CD4-positive, alpha-beta T cell (primary cell): ENCODE measurements at regions not wholly inside any gene's neighbourhood (a gene's known extent, or its start where the extent isn't known, plus 50 kb on each side); places are given as distances from the start of the nearest gene placed in this dataset.

Experiments
- ATAC-seq: fragments of 200-7000 bp; cut with Tn5 transposase; one replicate; pipeline ENCODE4 v1.10.0; 2022; ENCODE audit warnings: mild to moderate bottlenecking; ENCODE audit not compliant: poor library complexity
- CTCF ChIA-PET: fragments of 350-600 bp; sonication (Branson Sonifier 250); formaldehyde crosslinking; loops from one replicate; lab custom pipeline; 2021; ENCODE audit warnings: antibody characterized with exemption, inconsistent platforms; lab: Charles Lee
- POLR2A ChIA-PET: fragments of 350-600 bp; sonication (Branson Sonifier 250); formaldehyde crosslinking; loops from one replicate; lab custom pipeline; 2021; ENCODE audit warnings: antibody characterized with exemption, inconsistent platforms; lab: Charles Lee
- DNase-seq, 14 experiments: peaks; one replicate each; pipeline ENCODE4 v3.0.0-alpha.2; 2013 to 2020; ENCODE audit warnings: mixed read lengths in 2 of 14
- H3K27ac ChIP-seq, 2 donors: one replicate each; pipeline versions ENCODE4 v1.5.1 to v1.7.0; 2013; ENCODE audit warnings: low read length in 2 of 2, low read depth in 1 of 2, mild to moderate bottlenecking in 1 of 2
- H3K27me3 ChIP-seq, 2 experiments: 1 replicate in 1 of 2; 2 replicates in 1 of 2; pipeline versions ENCODE4 v1.6.1 to v1.7.0; 2013; ENCODE audit warnings: low read length in 2 of 2, control low read depth in 1 of 2, mild to moderate bottlenecking in 1 of 2, moderate library complexity in 1 of 2; ENCODE audit not compliant: insufficient read depth in 2 of 2, control insufficient read depth in 1 of 2
- H3K36me3 ChIP-seq: one replicate; pipeline ENCODE4 v1.6.1; 2013; ENCODE audit warnings: low read length, control low read depth; ENCODE audit not compliant: insufficient read depth
- H3K4me1 ChIP-seq: one replicate; pipeline ENCODE4 v1.6.1; 2013; ENCODE audit warnings: low read length, control low read depth; ENCODE audit not compliant: insufficient read depth
- H3K4me3 ChIP-seq: one replicate; pipeline ENCODE4 v1.5.1; 2013; ENCODE audit warnings: mild to moderate bottlenecking, low read length, moderate library complexity
- H3K9me3 ChIP-seq, 2 experiments: 1 replicate in 1 of 2; 2 replicates in 1 of 2; pipeline versions ENCODE4 v1.6.1 to v1.7.0; 2013; ENCODE audit warnings: low read length in 2 of 2, mild to moderate bottlenecking in 2 of 2, control low read depth in 1 of 2, moderate library complexity in 1 of 2; ENCODE audit not compliant: control insufficient read depth in 1 of 2, insufficient read depth in 1 of 2
- H3K27ac Mint-ChIP-seq: one replicate; pipeline ENCODE4 v1.8.0; 2020; ENCODE audit warnings: mixed read lengths
- H3K27me3 Mint-ChIP-seq: one replicate; pipeline ENCODE4 v1.8.0; 2021; ENCODE audit warnings: mixed read lengths
- H3K36me3 Mint-ChIP-seq: one replicate; pipeline ENCODE4 v1.8.0; 2021; ENCODE audit warnings: low read depth, mixed read lengths
- H3K4me1 Mint-ChIP-seq: one replicate; pipeline ENCODE4 v1.8.0; 2021; ENCODE audit warnings: low read depth, mixed read lengths
- H3K4me3 Mint-ChIP-seq: one replicate; pipeline ENCODE4 v1.8.0; 2020; ENCODE audit warnings: mild to moderate bottlenecking, mixed read lengths
- H3K9me3 Mint-ChIP-seq: one replicate; pipeline ENCODE4 v1.8.0; 2020; ENCODE audit warnings: mixed read lengths
- intact Hi-C, 2 experiments: fragments of 100-400 bp; cut with DNase I in 1 of 2; cut with micrococcal nuclease in 1 of 2; formaldehyde crosslinking; loops; one replicate each; pipeline versions ENCODE4 v1.15.1 to v1.9.0; 2023 to 2025; cut with DNase I, micrococcal nuclease
- TF ChIP-seq, protein P1 (sequence below): fragments of 200-600 bp; IDR thresholded peaks from one replicate; pipeline ENCODE4 v1.8.0; 2022; ENCODE audit warnings: antibody characterized with exemption, mild to moderate bottlenecking

DNA sequence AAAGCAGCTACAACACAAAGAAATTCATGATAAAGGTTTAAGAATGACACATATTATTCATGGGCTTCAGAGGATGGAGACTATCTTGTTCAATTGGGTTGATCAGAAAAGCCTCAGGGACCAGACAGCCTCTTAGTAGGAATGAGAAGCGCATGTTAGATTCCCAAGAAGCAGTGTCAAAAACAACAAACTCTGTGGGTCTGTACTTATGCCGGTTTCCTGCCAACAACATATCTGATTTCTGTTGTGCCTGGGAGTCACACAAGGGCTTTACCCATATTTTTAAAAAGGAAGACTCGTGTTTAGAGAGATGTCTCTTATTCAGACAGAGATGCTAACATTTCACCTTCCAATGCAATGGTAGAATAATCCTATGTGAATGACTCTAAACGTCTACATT is 2180.6 kb upstream of the CELF4 start:
- ChIA-PET POLR2A (interaction anchor here (0.5 kb wide), 1 partner anchor 27 kb away, joined by 3 read pairs; no protein-coding TSS in a partner anchor), CTCF (no interaction called here)
- Histone ChIP-seq H3K27ac (no peak overlapping the region), H3K9me3 (peaks cover 0 to 3% of the 10 kb centered on the region in 2 experiments), H3K4me1 (no peaks in the 10 kb centered on the region), H3K27me3 (no peaks in the 10 kb centered on the region), H3K4me3 (no peak overlapping the region), H3K36me3 (no peaks in the 10 kb centered on the region)
- ATAC-seq: no peak
- Mint-ChIP-seq H3K27me3 (no peaks in the 10 kb centered on the region), H3K4me3 (no peak overlapping the region), H3K9me3 (peaks cover 6% of the 10 kb centered on the region), H3K4me1 (no peaks in the 10 kb centered on the region), H3K36me3 (no peaks in the 10 kb centered on the region), H3K27ac (no peak overlapping the region)
- TF ChIP-seq, protein P1, sequence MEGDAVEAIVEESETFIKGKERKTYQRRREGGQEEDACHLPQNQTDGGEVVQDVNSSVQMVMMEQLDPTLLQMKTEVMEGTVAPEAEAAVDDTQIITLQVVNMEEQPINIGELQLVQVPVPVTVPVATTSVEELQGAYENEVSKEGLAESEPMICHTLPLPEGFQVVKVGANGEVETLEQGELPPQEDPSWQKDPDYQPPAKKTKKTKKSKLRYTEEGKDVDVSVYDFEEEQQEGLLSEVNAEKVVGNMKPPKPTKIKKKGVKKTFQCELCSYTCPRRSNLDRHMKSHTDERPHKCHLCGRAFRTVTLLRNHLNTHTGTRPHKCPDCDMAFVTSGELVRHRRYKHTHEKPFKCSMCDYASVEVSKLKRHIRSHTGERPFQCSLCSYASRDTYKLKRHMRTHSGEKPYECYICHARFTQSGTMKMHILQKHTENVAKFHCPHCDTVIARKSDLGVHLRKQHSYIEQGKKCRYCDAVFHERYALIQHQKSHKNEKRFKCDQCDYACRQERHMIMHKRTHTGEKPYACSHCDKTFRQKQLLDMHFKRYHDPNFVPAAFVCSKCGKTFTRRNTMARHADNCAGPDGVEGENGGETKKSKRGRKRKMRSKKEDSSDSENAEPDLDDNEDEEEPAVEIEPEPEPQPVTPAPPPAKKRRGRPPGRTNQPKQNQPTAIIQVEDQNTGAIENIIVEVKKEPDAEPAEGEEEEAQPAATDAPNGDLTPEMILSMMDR: no peak
- no peak for DNase-seq
- intact Hi-C loops: no loop called here

DNA sequence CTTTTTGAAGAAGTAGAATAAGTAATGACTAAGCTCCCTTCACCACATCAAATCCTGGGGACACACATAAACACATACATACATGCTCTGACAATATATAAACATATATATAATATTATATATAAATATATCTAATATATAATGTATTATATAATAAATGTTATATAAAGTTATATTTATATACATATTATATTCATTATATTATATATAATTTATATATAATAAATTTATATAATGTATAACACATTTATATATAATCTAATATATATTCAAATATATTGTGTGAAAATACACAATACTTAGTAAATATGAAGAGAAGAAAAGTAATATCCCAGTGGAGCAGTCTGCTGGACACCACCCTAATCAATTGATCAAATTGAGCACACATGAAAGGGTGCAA is 2177.9 kb upstream of the CELF4 start:
- H3K4me1 ChIP-seq: no peaks in the 10 kb centered on the region
- Mint-ChIP-seq H3K27ac (no peak overlapping the region), H3K9me3 (peaks cover 4% of the 10 kb centered on the region), H3K27me3 (no peaks in the 10 kb centered on the region), H3K4me3 (no peak overlapping the region), H3K36me3 (no peaks in the 10 kb centered on the region), H3K4me1 (no peaks in the 10 kb centered on the region)
- ATAC-seq (no peak), DNase-seq (no peak)
- POLR2A ChIA-PET: no interaction called here
- intact Hi-C loops: no loop called here
- no peaks in the 10 kb centered on the region for H3K27me3 ChIP-seq
- H3K36me3 ChIP-seq: no peaks in the 10 kb centered on the region
- no peak overlapping the region for H3K4me3 ChIP-seq
- H3K9me3 ChIP-seq: no peaks in the 10 kb centered on the region
- no peak overlapping the region for H3K27ac ChIP-seq
- TF ChIP-seq, protein P1: no peak
- CTCF ChIA-PET: no interaction called here

DNA sequence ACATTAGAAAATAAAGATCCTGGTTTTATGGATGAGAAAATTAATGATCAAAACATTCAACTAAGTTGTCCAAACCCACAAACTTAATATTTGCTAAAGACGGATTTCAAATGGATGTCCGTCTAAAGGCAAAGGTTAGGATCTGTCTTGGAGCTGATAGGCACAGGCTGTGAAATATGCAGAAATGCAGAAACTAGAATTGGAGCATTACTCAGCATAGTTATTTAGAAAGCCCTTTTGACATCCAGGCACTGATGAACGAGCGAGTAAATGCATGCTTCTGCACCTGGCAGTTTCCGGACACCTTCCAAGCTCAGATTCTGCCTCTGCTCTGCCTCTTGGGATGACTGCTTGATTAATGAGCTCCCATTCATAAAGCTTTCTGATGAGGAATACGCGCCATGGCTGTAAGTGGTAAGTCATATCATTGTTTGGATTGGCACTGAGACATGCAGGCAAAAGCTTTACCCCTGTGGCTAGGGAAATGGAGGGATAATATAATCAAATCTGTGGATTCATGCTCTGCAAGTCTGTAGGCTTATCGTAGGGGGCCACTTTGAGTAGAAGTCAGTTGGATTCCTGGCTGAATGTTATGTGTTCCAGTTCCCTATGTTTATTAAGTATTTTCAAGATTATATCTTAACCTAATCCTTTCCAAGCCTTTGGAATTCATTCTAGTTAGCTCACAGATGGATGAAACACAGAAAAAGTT is 2176.3 kb upstream of the CELF4 start:
- Mint-ChIP-seq H3K4me1 (no peaks in the 10 kb centered on the region), H3K27ac (no peak overlapping the region), H3K4me3 (no peak overlapping the region)

More for the DNA sequence above, 2176.3 kb upstream of the CELF4 start:
- Histone ChIP-seq H3K9me3 (no peaks in the 10 kb centered on the region), H3K4me1 (no peaks in the 10 kb centered on the region), H3K36me3 (no peaks in the 10 kb centered on the region), H3K4me3 (no peak overlapping the region), H3K27ac (no peak overlapping the region), H3K27me3 (no peaks in the 10 kb centered on the region)
- ATAC-seq (no peak), DNase-seq (no peak)
- CTCF ChIA-PET: no interaction called here
- TF ChIP-seq, protein P1: no peak
- POLR2A ChIA-PET: no interaction called here
- Mint-ChIP-seq H3K36me3 (no peaks in the 10 kb centered on the region), H3K9me3 (peaks cover 2% of the 10 kb centered on the region), H3K27me3 (no peaks in the 10 kb centered on the region)
- intact Hi-C loops: no loop called here
